PC-3 (cell line): ENCODE measurements at regions not wholly inside any gene's neighbourhood (a gene's known extent, or its start where the extent isn't known, plus 50 kb on each side); places are given as distances from the start of the nearest gene placed in this dataset.

ENCODE experiments used
- EZH2 ChIP-seq: fragments of 300-600 bp; sonication (generic); IDR thresholded peaks from one replicate; pipeline ENCODE4 v1.6.1; 2017; ENCODE audit warnings: antibody characterized with exemption, mild to moderate bottlenecking, low read length; ENCODE audit not compliant: unreplicated experiment
- EZH2phosphoT487 ChIP-seq: fragments of 300-600 bp; sonication (generic); IDR thresholded peaks from 2 replicates; pipeline ENCODE4 v1.6.1; 2018; ENCODE audit warnings: mild to moderate bottlenecking, antibody characterized with exemption, low read length, borderline replicate concordance
- TF ChIP-seq, protein P1 (sequence below): fragments of 300-600 bp; sonication (generic); conservative IDR thresholded peaks from 2 replicates; pipeline ENCODE4 v1.5.1; 2017; ENCODE audit warnings: antibody characterized with exemption, low read depth, mild to moderate bottlenecking, low read length

DNA sequence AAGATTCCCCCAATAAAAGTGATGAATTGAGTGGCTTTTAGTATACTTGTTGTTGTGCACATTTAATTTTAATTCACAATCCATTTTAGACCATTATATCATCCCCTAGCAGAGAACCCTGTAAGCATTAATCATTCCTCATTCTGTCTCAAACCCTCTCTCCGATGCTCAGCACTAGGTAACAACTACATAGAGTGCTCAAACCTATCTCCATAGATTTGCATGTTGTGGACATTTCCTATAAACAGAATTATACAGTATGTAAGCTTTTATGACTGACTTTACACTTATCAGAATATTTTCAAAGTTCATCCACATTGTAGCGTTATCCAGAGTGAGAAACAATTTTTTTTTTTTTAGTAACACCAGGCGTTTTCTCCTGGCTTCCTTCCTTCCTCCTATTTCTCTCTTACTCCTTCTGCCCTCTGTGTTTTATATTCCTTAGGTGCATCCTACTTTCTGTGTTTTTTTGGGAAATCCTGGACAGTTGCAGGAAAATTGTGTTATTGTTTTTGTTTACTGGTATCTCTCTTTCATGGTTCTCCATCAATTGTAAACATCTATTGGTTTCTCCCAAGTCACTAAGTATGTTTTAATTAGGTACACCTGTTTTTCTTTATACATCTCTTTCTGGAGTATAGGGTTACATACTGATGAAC, 1528.0 kb upstream of the TPTE start:
- TF ChIP-seq, protein P1, sequence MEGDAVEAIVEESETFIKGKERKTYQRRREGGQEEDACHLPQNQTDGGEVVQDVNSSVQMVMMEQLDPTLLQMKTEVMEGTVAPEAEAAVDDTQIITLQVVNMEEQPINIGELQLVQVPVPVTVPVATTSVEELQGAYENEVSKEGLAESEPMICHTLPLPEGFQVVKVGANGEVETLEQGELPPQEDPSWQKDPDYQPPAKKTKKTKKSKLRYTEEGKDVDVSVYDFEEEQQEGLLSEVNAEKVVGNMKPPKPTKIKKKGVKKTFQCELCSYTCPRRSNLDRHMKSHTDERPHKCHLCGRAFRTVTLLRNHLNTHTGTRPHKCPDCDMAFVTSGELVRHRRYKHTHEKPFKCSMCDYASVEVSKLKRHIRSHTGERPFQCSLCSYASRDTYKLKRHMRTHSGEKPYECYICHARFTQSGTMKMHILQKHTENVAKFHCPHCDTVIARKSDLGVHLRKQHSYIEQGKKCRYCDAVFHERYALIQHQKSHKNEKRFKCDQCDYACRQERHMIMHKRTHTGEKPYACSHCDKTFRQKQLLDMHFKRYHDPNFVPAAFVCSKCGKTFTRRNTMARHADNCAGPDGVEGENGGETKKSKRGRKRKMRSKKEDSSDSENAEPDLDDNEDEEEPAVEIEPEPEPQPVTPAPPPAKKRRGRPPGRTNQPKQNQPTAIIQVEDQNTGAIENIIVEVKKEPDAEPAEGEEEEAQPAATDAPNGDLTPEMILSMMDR, result no peak
- TF ChIP-seq EZH2phosphoT487 (no peak), EZH2 (no peak)
